ENCODE measurements at regions not wholly inside any gene's neighbourhood (a gene's known extent, or its start where the extent isn't known, plus 50 kb on each side); places are given as distances from the start of the nearest gene placed in this dataset.

GRCh38 chr4:151469970-151470369, 61.0 kb downstream of the FHIP1A start:
- no peak for DNase-seq (ENCODE audit: extremely low spot score)
- intact Hi-C loops (cut with DNase I): no loop called here

GRCh38 chr4:151471728-151472127, 62.8 kb downstream of the FHIP1A start:
- Histone ChIP-seq H3K4me1 (peaks cover 0 to 4% (median 0%) of the 10 kb centered on the region in 4 donors), H3K27me3 (no peaks in the 10 kb centered on the region), H3K36me3 (no peaks in the 10 kb centered on the region), H3K4me3 (no peak overlapping the region), H3K9me3 (no peaks in the 10 kb centered on the region), H3K27ac (replicated peaks in 1 of 4) (no peak overlapping the region)
- intact Hi-C loops (cut with DNase I): no loop called here
- no peak for DNase-seq (ENCODE audit: extremely low spot score)
- 93% methylated on average over 4 of the region's 4 CpGs for WGBS
- TF ChIP-seq CTCF (IDR thresholded peaks at IDR 0.05) (no peak), POLR2A (IDR thresholded peaks at IDR 0.05; ENCODE audit: low read depth) (no peak), EP300 (IDR thresholded peaks at IDR 0.05) (no peak), POLR2AphosphoS5 (IDR thresholded peaks at IDR 0.05) (no peak)

More at GRCh38 chr4:151469970-151470369, 61.0 kb downstream of the FHIP1A start:
- H3K27ac ChIP-seq (replicated peaks in 1 of 4): no peak overlapping the region
- TF ChIP-seq POLR2AphosphoS5 (IDR thresholded peaks at IDR 0.05) (no peak), POLR2A (IDR thresholded peaks at IDR 0.05; ENCODE audit: low read depth) (no peak), CTCF (IDR thresholded peaks at IDR 0.05) (no peak), EP300 (IDR thresholded peaks at IDR 0.05) (no peak)
- H3K4me1 ChIP-seq: peaks cover 0 to 4% (median 0%) of the 10 kb centered on the region in 4 donors
- no peaks in the 10 kb centered on the region for H3K9me3 ChIP-seq
- H3K36me3 ChIP-seq: no peaks in the 10 kb centered on the region
- H3K4me3 ChIP-seq: no peak overlapping the region
- H3K27me3 ChIP-seq: no peaks in the 10 kb centered on the region

- H3K4me3 ChIP-seq: no peak overlapping the region
- H3K27ac ChIP-seq (replicated peaks in 1 of 4): no peak overlapping the region
- intact Hi-C loops (cut with DNase I): no loop called here
- 45% methylated on average over 1 of the region's 1 CpG for WGBS
- no peaks in the 10 kb centered on the region for H3K27me3 ChIP-seq
- peaks cover 0 to 4% (median 0%) of the 10 kb centered on the region in 4 donors for H3K4me1 ChIP-seq
- no peaks in the 10 kb centered on the region for H3K9me3 ChIP-seq
- TF ChIP-seq POLR2AphosphoS5 (IDR thresholded peaks at IDR 0.05) (no peak), CTCF (IDR thresholded peaks at IDR 0.05) (no peak), EP300 (IDR thresholded peaks at IDR 0.05) (no peak), POLR2A (IDR thresholded peaks at IDR 0.05; ENCODE audit: low read depth) (no peak)
- no peaks in the 10 kb centered on the region for H3K36me3 ChIP-seq
- DNase-seq (ENCODE audit: extremely low spot score): no peak
These were observed 63.3 kb downstream of the FHIP1A start for GRCh38 chr4:151472297-151472696.

- Histone ChIP-seq H3K4me1 (peaks cover 0 to 4% (median 0%) of the 10 kb centered on the region in 4 donors), H3K27me3 (no peaks in the 10 kb centered on the region), H3K4me3 (no peak overlapping the region), H3K9me3 (no peaks in the 10 kb centered on the region), H3K36me3 (no peaks in the 10 kb centered on the region), H3K27ac (replicated peaks in 1 of 4) (no peak overlapping the region)
- intact Hi-C loops (cut with DNase I): no loop called here
- 46% methylated on average over 1 of the region's 1 CpG for WGBS
- DNase-seq (ENCODE audit: extremely low spot score): no peak
- TF ChIP-seq EP300 (IDR thresholded peaks at IDR 0.05) (no peak), POLR2AphosphoS5 (IDR thresholded peaks at IDR 0.05) (no peak), POLR2A (IDR thresholded peaks at IDR 0.05; ENCODE audit: low read depth) (no peak), CTCF (IDR thresholded peaks at IDR 0.05) (no peak)
These were observed 63.7 kb downstream of the FHIP1A start for GRCh38 chr4:151472711-151473110.

GRCh38 chr4:151473521-151474097, 64.6 kb downstream of the FHIP1A start:
- H3K4me3 ChIP-seq: no peak overlapping the region
- TF ChIP-seq EP300 (IDR thresholded peaks at IDR 0.05) (no peak), POLR2AphosphoS5 (IDR thresholded peaks at IDR 0.05) (no peak), POLR2A (IDR thresholded peaks at IDR 0.05; ENCODE audit: low read depth) (no peak), CTCF (IDR thresholded peaks at IDR 0.05) (no peak)
- no peaks in the 10 kb centered on the region for H3K36me3 ChIP-seq
- no peak for DNase-seq (ENCODE audit: extremely low spot score)
- H3K4me1 ChIP-seq: peaks cover 0 to 4% (median 0%) of the 10 kb centered on the region in 4 donors
- no peak overlapping the region for H3K27ac ChIP-seq (replicated peaks in 1 of 4)
- no peaks in the 10 kb centered on the region for H3K27me3 ChIP-seq
- intact Hi-C loops (cut with DNase I): no loop called here
- no peaks in the 10 kb centered on the region for H3K9me3 ChIP-seq

Data from esophagus muscularis mucosa (tissue), 4 donors.